Ovary (tissue), 7 donors: ENCODE measurements at regions not wholly inside any gene's neighbourhood (a gene's known extent, or its start where the extent isn't known, plus 50 kb on each side); places are given as distances from the start of the nearest gene placed in this dataset.

ENCODE experiments used
- DNase-seq, 5 donors: peaks; one replicate each; pipeline ENCODE4 v3.0.0-alpha.2; 2019 to 2020
- H3K27ac ChIP-seq, 2 donors: fragments of 200-600 bp; one replicate each; pipeline versions ENCODE4 v1.5.1 to v1.8.0; 2019 to 2022
- H3K27me3 ChIP-seq: fragments of 200-600 bp; one replicate; pipeline ENCODE4 v1.8.0; 2022
- H3K36me3 ChIP-seq: fragments of 200-600 bp; sonication (generic); one replicate; pipeline ENCODE4 v1.5.1; 2019
- H3K4me1 ChIP-seq: one replicate; pipeline ENCODE4 v1.8.1; 2013; ENCODE audit warnings: mild to moderate bottlenecking, moderate library complexity; ENCODE audit not compliant: insufficient read depth
- H3K4me3 ChIP-seq: fragments of 200-600 bp; sonication (generic); one replicate; pipeline ENCODE4 v1.5.1; 2017
- H3K9me3 ChIP-seq, 2 donors: fragments of 200-600 bp in 1 of 2; sonication (generic) in 1 of 2; one replicate each; pipeline versions ENCODE4 v1.5.1 to v1.8.1; 2013 to 2019; ENCODE audit warnings: mild to moderate bottlenecking in 1 of 2, moderate library complexity in 1 of 2
- EP300 ChIP-seq: sonication (generic); formaldehyde crosslinking; IDR thresholded peaks from one replicate; pipeline ENCODE4 v1.6.1; 2017; ENCODE audit warnings: antibody characterized with exemption
- POLR2A ChIP-seq: fragments of 450-650 bp; IDR thresholded peaks from one replicate; pipeline ENCODE4 v1.6.1; 2017; ENCODE audit warnings: antibody characterized with exemption, mild to moderate bottlenecking, moderate library complexity
- WGBS, 3 donors: extraction: QIAGEN DNeasy Blood & Tissue Kit in 1 of 3; methylation state at CpG; one replicate each; pipeline versions ENCODE4 v1.1.5 to v1.1.7; 2013 to 2017; 5-methylcytosine and 5-hydroxymethylcytosine counted together
- intact Hi-C, 4 donors: fragments of 100-400 bp; cut with DNase I; formaldehyde crosslinking; loops; one replicate each; pipeline versions ENCODE4 v1.11.0 to v1.15.1; 2022 to 2023
- TF ChIP-seq, protein P1 (sequence below), 3 donors: fragments of 450-650 bp in 2 of 3; fragments of 200-600 bp in 1 of 3; IDR thresholded peaks; one replicate each; pipeline versions ENCODE4 v1.5.1 to v1.8.0; 2016 to 2022; ENCODE audit warnings: antibody characterized with exemption in 3 of 3, mild to moderate bottlenecking in 1 of 3
- donor health status: DM: no; HTN: no; CAD: no; lungs with moderate emphysema.
- donor health status: DM: no; HTN: no; CAD: no.
- donor health status: Bipolar disorder and iron deficiency.
- donor health status: DM: no; HTN: no; CAD: no.
- donor health status: DM: yes; HTN: yes; CAD: no.

DNA sequence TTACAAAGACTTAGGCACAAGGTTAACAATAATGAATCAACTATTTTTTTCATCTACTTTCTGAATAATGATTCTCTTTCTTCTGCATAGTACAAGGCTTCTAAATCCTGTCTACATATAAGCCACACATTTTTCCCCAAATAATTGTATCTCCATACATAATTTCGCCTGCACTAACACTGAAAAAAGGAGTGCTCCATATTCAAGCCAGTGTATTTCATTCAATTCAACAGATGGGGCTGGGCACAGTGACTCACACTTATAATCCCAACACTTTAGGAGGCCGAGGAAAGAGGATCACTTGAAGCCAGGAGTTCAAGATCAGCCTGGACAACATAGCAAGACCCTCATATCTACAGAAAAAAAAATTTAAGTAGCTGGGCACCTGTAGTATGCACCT lies 86.0 kb upstream of the ZNF800 start:
- H3K27ac ChIP-seq, result no peak overlapping the region
- intact Hi-C loops, result no loop called here
- TF ChIP-seq, protein P1, sequence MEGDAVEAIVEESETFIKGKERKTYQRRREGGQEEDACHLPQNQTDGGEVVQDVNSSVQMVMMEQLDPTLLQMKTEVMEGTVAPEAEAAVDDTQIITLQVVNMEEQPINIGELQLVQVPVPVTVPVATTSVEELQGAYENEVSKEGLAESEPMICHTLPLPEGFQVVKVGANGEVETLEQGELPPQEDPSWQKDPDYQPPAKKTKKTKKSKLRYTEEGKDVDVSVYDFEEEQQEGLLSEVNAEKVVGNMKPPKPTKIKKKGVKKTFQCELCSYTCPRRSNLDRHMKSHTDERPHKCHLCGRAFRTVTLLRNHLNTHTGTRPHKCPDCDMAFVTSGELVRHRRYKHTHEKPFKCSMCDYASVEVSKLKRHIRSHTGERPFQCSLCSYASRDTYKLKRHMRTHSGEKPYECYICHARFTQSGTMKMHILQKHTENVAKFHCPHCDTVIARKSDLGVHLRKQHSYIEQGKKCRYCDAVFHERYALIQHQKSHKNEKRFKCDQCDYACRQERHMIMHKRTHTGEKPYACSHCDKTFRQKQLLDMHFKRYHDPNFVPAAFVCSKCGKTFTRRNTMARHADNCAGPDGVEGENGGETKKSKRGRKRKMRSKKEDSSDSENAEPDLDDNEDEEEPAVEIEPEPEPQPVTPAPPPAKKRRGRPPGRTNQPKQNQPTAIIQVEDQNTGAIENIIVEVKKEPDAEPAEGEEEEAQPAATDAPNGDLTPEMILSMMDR (IDR thresholded peaks at IDR 0.05), result no peak
- no peak for TF ChIP-seq POLR2A
- TF ChIP-seq EP300, result no peak
- no peaks in the 10 kb centered on the region for H3K27me3 ChIP-seq
- no peak overlapping the region for H3K4me3 ChIP-seq
- DNase-seq, result no peak
- WGBS, 3 donors, result 58 to 75% (median 67%) methylated on average over 2 of the region's 2 CpGs
- no peaks in the 10 kb centered on the region for H3K9me3 ChIP-seq
- H3K36me3 ChIP-seq, result no peaks in the 10 kb centered on the region
- H3K4me1 ChIP-seq, result no peaks in the 10 kb centered on the region

DNA sequence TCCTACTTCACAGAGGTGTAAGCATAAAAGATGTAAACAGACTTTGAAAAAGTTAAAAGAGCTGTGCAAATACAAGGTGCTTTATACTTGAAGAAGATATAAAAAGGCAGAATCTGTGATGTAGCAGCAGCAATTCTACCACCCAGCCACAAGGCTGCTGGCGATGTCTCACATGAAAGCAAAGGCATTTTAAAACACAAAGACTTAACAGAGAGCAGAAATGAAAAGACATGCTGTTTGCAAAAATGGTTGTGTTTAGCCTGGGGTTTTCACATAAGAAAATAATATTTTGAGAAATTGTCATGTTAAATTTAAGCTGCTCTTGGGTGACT lies 85.5 kb upstream of the ZNF800 start:
- no peak for DNase-seq
- no peaks in the 10 kb centered on the region for H3K9me3 ChIP-seq
- H3K4me1 ChIP-seq, result no peaks in the 10 kb centered on the region
- H3K27me3 ChIP-seq, result no peaks in the 10 kb centered on the region
- no peaks in the 10 kb centered on the region for H3K36me3 ChIP-seq
- H3K27ac ChIP-seq, result no peak overlapping the region
- H3K4me3 ChIP-seq, result no peak overlapping the region
- intact Hi-C loops, result no loop called here
- WGBS, 3 donors, result 0 to 13% (median 12%) methylated on average over 1 of the region's 1 CpG
- TF ChIP-seq EP300, result no peak
- TF ChIP-seq, protein P1 (IDR thresholded peaks at IDR 0.05), result no peak
- TF ChIP-seq POLR2A, result no peak

DNA sequence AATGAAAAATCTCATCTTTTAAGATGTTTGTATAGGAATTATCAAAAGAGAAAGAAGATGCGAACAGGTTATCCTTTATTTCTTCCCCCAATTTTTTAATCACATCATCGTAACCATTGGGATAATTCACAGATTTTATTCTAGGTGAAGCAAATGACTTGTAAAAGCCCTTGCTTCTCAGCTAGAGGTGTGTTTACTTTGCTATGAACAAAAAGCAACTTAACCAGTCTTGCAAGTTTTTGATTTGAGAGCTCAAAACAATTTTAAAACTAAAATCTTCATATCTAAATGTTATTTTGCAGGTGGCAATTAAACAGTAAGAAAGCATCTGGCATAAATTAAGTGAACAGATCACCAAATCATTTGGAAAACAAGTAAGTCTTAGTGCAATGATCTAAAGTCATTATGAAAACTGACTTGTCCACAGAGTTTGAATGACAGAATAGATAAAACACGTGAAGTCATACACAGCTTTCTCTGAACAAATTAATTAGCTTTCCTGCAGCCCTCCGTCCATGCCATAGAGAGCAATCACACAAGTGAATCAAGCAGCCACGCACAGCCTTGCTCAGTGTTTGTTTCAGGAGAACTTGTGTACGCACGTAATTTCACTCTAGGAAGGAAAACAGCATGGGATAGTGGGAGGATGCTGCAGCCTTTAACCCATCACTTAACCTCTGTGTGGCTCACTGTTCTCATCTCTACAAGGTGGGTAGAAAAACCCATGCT lies 85.0 kb upstream of the ZNF800 start:
- intact Hi-C loops, result no loop called here
- H3K27me3 ChIP-seq, result no peaks in the 10 kb centered on the region
- WGBS, 3 donors, result 38 to 43% (median 41%) methylated on average over 7 of the region's 7 CpGs
- no peaks in the 10 kb centered on the region for H3K4me1 ChIP-seq
- TF ChIP-seq POLR2A, result no peak
- no peak for TF ChIP-seq EP300
- TF ChIP-seq, protein P1 (IDR thresholded peaks at IDR 0.05), result no peak
- H3K27ac ChIP-seq, result no peak overlapping the region
- DNase-seq, result no peak
- H3K4me3 ChIP-seq, result no peak overlapping the region
- no peaks in the 10 kb centered on the region for H3K36me3 ChIP-seq
- H3K9me3 ChIP-seq, result no peaks in the 10 kb centered on the region

DNA sequence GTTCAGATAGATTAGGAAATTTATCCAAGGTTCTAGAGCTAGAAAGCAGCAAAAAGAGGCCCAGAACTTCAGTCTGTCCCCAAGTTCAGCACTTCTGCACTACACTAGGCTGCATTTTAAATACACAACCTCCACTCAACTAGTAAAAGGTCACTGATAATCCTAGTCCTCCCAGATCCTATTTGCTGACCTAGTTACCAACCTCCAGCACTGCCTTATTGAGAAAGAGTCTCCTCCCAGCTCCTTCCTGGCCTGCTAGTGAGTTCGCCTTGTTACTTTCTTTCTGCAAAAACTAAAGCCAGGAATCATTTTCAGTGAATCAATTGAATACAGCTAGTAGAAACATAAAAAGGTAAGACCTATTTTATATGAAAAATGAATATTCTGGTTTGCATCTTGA lies 84.1 kb upstream of the ZNF800 start:
- Histone ChIP-seq H3K27me3 (no peaks in the 10 kb centered on the region), H3K27ac (no peak overlapping the region), H3K36me3 (no peaks in the 10 kb centered on the region), H3K9me3 (no peaks in the 10 kb centered on the region), H3K4me1 (no peaks in the 10 kb centered on the region), H3K4me3 (no peak overlapping the region)
- DNase-seq, result no peak
- TF ChIP-seq, protein P1 (IDR thresholded peaks at IDR 0.05), result no peak
- TF ChIP-seq EP300, result no peak
- no peak for TF ChIP-seq POLR2A
- intact Hi-C loops, result no loop called here
- WGBS, 3 donors, result 80 to 85% (median 82%) methylated on average over 1 of the region's 1 CpG
